ENCODE measurements at regions not wholly inside any gene's neighbourhood (a gene's known extent, or its start where the extent isn't known, plus 50 kb on each side); places are given as distances from the start of the nearest gene placed in this dataset.
A peak's percentile ranks its signal among the peaks of the same experiment; 100 is the strongest.
"Not testable (repeated sequence)": the region's sequence is repeated elsewhere in the genome, so short reads cannot be mapped to it uniquely, and the experiment has no call there.

- no peaks in the 10 kb centered on the region for H3K27me3 ChIP-seq
- peak overlapping the region in 2 of 4 donors; percentile 14 to 85 for H3K27ac ChIP-seq (replicated peaks in 1 of 4)
- H3K36me3 ChIP-seq, result no peaks in the 10 kb centered on the region
- H3K4me1 ChIP-seq, result peaks cover 13 to 29% (median 20%) of the 10 kb centered on the region in 4 donors
- no peak overlapping the region for H3K4me3 ChIP-seq
- intact Hi-C loops (cut with DNase I), result no loop called here
- H3K9me3 ChIP-seq, result no peaks in the 10 kb centered on the region
- no peak for TF ChIP-seq CTCF (IDR thresholded peaks at IDR 0.05)
- TF ChIP-seq POLR2A (IDR thresholded peaks at IDR 0.05; ENCODE audit: low read depth), result no peak
- TF ChIP-seq EP300 (IDR thresholded peaks at IDR 0.05), result no peak
- TF ChIP-seq POLR2AphosphoS5 (IDR thresholded peaks at IDR 0.05), result no peak
- DNase-seq (ENCODE audit: extremely low spot score), result no peak
- 84% methylated on average over 5 of the region's 5 CpGs for WGBS
Measured at GRCh38 chr15:92821491-92822116, 78.5 kb upstream of the CHD2 start.

GRCh38 chr15:92822216-92823144 lies 77.6 kb upstream of the CHD2 start:
- H3K4me1 ChIP-seq, result peaks cover 13 to 29% (median 20%) of the 10 kb centered on the region in 4 donors
- intact Hi-C loops (cut with DNase I), result no loop called here
- TF ChIP-seq EP300 (IDR thresholded peaks at IDR 0.05), result no peak
- TF ChIP-seq CTCF (IDR thresholded peaks at IDR 0.05), result no peak
- no peak for TF ChIP-seq POLR2A (IDR thresholded peaks at IDR 0.05; ENCODE audit: low read depth)
- no peak for TF ChIP-seq POLR2AphosphoS5 (IDR thresholded peaks at IDR 0.05)
- H3K9me3 ChIP-seq, result no peaks in the 10 kb centered on the region
- no peak for DNase-seq (ENCODE audit: extremely low spot score)
- 57% methylated on average over 2 of the region's 2 CpGs for WGBS
- H3K27me3 ChIP-seq, result no peaks in the 10 kb centered on the region
- no peak overlapping the region for H3K4me3 ChIP-seq
- no peaks in the 10 kb centered on the region for H3K36me3 ChIP-seq
- peak overlapping the region in 1 of 4 donors; percentile 10 for H3K27ac ChIP-seq (replicated peaks in 1 of 4)

- H3K4me3 ChIP-seq, result no peak overlapping the region
- peaks cover 16 to 22% (median 17%) of the 10 kb centered on the region in 4 donors for H3K4me1 ChIP-seq
- WGBS, result 91% methylated on average over 2 of the region's 2 CpGs
- no peaks in the 10 kb centered on the region for H3K9me3 ChIP-seq
- no peak for DNase-seq (ENCODE audit: extremely low spot score)
- TF ChIP-seq EP300 (IDR thresholded peaks at IDR 0.05) (no peak), POLR2AphosphoS5 (IDR thresholded peaks at IDR 0.05) (no peak), POLR2A (IDR thresholded peaks at IDR 0.05; ENCODE audit: low read depth) (no peak), CTCF (IDR thresholded peaks at IDR 0.05) (no peak)
- H3K36me3 ChIP-seq, result no peaks in the 10 kb centered on the region
- no peak overlapping the region for H3K27ac ChIP-seq (replicated peaks in 1 of 4)
- intact Hi-C loops (cut with DNase I), result no loop called here
- H3K27me3 ChIP-seq, result no peaks in the 10 kb centered on the region
Measured at GRCh38 chr15:92825985-92826384, 74.1 kb upstream of the CHD2 start.

GRCh38 chr15:92827991-92828390 lies 72.1 kb upstream of the CHD2 start:
- intact Hi-C loops (cut with DNase I); H3K4me3 ChIP-seq; H3K36me3 ChIP-seq; H3K27me3 ChIP-seq; DNase-seq (ENCODE audit: extremely low spot score); H3K9me3 ChIP-seq; H3K27ac ChIP-seq (replicated peaks in 1 of 4): not testable (repeated sequence)
- peaks cover 29 to 37% (median 35%) of the 10 kb centered on the region in 4 donors for H3K4me1 ChIP-seq
- 98% methylated on average over 10 of the region's 10 CpGs for WGBS

GRCh38 chr15:92829875-92830274 lies 70.2 kb upstream of the CHD2 start:
- 79% methylated on average over 3 of the region's 3 CpGs for WGBS
- DNase-seq (ENCODE audit: extremely low spot score), result no peak
- H3K36me3 ChIP-seq, result no peaks in the 10 kb centered on the region
- no peaks in the 10 kb centered on the region for H3K9me3 ChIP-seq
- peak overlapping the region; percentile 87 to 93 (median 92) for H3K27ac ChIP-seq (replicated peaks in 1 of 4)
- TF ChIP-seq EP300 (IDR thresholded peaks at IDR 0.05), result no peak
- TF ChIP-seq POLR2A (IDR thresholded peaks at IDR 0.05; ENCODE audit: low read depth), result no peak
- TF ChIP-seq POLR2AphosphoS5 (IDR thresholded peaks at IDR 0.05), result no peak
- TF ChIP-seq CTCF (IDR thresholded peaks at IDR 0.05), result no peak
- no peaks in the 10 kb centered on the region for H3K27me3 ChIP-seq
- no peak overlapping the region for H3K4me3 ChIP-seq
- peaks cover 39 to 55% (median 51%) of the 10 kb centered on the region in 4 donors for H3K4me1 ChIP-seq
- intact Hi-C loops (cut with DNase I), result loop anchor here (5.0 kb wide), 1 partner anchor 52 kb away; no protein-coding TSS in a partner anchor

Measured in esophagus muscularis mucosa (tissue), 4 donors.